22Rv1 (cell line): ENCODE measurements at regions not wholly inside any gene's neighbourhood (a gene's known extent, or its start where the extent isn't known, plus 50 kb on each side); places are given as distances from the start of the nearest gene placed in this dataset.

Source experiments
- CTCF ChIP-seq: fragments of 450-650 bp; IDR thresholded peaks from 2 replicates; pipeline ENCODE4 v1.5.1; 2017; ENCODE audit warnings: mild to moderate bottlenecking
- ZFX ChIP-seq: fragments of 450-650 bp; IDR thresholded peaks from 2 replicates; pipeline ENCODE4 v1.6.1; 2017; ENCODE audit warnings: antibody characterized with exemption, borderline replicate concordance

- no peak for TF ChIP-seq CTCF
- no peak for TF ChIP-seq ZFX
These were observed 303.1 kb downstream of the CDH26 start for GRCh38 chr20:60261333-60261732.
